GM12873 (cell line): ENCODE measurements at regions not wholly inside any gene's neighbourhood (a gene's known extent, or its start where the extent isn't known, plus 50 kb on each side); places are given as distances from the start of the nearest gene placed in this dataset.

Experiments used
- TF ChIP-seq, protein P1 (sequence below): IDR thresholded peaks from 2 replicates; pipeline ENCODE4 v1.5.1; 2012; ENCODE audit warnings: low read depth, mild to moderate bottlenecking, moderate library complexity, low read length, control low read depth; ENCODE audit not compliant: insufficient read depth; ENCODE audit errors: missing control alignments

DNA sequence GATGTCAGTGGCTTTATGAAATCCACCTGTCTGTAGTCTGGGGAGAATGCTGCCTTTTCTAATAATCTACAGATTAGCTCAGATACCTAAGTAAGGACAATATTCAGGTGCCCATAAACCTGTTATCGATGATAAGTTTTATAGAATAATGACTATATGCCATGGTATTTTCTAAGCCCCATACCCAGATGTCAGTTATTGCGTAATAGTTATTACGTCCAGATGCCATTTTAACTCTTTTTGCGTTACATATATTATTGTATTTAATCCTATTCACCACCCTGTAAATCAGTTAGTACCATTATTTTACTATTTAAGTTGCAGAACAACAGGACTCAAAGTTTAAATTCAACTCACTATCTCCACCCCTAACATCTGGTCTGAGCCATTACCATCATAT is 1343.9 kb upstream of the ACO1 start:
- TF ChIP-seq, protein P1, sequence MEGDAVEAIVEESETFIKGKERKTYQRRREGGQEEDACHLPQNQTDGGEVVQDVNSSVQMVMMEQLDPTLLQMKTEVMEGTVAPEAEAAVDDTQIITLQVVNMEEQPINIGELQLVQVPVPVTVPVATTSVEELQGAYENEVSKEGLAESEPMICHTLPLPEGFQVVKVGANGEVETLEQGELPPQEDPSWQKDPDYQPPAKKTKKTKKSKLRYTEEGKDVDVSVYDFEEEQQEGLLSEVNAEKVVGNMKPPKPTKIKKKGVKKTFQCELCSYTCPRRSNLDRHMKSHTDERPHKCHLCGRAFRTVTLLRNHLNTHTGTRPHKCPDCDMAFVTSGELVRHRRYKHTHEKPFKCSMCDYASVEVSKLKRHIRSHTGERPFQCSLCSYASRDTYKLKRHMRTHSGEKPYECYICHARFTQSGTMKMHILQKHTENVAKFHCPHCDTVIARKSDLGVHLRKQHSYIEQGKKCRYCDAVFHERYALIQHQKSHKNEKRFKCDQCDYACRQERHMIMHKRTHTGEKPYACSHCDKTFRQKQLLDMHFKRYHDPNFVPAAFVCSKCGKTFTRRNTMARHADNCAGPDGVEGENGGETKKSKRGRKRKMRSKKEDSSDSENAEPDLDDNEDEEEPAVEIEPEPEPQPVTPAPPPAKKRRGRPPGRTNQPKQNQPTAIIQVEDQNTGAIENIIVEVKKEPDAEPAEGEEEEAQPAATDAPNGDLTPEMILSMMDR, result no peak

DNA sequence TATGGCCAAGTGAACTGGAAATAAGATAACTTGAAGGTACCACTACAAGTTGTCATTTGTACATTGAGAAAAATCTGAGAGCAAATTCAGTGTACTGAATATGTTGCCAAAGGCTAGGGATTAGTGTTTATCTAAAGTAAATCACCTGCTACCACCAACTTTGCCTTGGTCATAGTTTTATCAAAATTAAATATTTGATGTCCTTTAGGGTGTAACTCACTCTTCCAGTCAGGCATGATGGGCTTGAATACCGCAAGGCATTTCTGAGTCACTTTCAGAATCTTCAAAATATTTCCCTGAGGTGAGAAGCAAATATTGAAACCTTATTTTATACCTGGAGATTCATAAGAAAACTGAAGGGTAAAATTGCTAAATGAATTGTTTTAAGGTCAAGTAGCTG is 1338.6 kb upstream of the ACO1 start:
- TF ChIP-seq, protein P1, result no peak

DNA sequence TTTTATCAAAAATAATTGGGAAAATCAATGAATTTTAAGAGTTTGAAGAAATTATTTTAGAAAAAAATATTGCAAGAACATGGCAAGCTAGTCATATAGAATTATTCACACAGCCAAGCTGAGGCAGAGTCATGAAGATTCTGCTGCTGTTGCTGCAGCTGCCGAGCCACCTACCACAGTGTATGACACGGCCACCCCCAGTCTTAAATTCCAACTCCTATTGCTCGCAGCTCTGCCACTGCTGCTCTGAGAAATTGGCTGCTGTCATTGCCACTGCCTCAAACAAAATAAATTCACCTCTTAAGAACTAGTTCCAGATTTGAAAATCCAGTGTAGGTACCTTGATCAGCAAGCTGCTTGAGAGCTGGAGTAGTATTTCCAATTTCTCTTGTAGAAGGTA is 1318.8 kb upstream of the ACO1 start:
- TF ChIP-seq, protein P1, result no peak

DNA sequence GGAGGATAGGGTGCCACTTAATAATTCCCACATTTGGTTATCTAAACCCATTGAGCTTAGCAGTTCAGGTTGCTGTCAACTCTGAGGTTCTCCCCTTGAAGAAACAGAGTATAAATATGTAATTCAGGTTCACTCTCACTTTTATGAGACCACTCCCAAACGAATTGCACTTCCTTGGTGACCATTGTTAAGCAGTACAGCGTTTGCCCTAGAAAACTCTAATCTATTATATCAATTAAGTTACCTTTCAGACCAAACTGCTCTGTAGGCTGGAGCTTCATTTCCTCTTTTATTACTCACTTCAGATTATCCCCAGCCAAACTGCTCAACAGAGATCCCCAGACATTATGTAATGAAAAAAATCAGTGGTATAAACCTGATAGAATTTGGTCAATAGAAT is 1317.0 kb upstream of the ACO1 start:
- TF ChIP-seq, protein P1, result no peak

DNA sequence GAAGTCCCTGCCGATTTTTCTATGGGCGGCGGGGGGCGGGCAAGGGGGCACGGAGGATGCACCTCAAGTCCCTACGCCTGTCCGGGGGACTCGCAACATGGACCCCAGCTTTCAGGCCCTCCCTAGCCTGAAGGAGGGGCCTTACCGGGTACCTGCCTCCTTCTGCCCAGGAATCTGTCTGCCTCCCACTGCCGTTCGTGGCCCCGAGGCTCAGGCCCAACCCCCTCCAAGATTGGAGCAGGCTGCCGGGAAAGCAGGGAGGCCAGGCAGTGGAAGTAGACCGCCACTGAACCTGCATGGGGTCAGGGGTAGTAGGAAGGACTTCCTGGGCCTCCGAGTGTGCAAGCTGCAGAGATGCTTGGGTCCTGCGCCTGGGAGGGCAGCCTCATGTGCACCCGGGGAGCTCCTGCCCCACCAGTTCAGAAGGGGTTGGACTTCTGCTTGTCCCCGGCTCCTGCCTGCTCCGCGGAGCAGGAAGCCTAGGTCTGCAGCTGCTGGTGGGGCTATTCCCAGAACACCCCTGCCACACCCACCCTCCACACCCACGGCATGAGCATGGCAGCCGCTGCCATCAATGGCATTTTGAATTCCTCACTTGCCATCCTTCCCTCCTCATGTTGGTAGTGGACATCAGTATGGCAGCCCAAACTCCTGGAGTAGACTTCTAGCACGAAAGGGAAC is 1312.7 kb upstream of the ACO1 start:
- TF ChIP-seq, protein P1, result no peak

DNA sequence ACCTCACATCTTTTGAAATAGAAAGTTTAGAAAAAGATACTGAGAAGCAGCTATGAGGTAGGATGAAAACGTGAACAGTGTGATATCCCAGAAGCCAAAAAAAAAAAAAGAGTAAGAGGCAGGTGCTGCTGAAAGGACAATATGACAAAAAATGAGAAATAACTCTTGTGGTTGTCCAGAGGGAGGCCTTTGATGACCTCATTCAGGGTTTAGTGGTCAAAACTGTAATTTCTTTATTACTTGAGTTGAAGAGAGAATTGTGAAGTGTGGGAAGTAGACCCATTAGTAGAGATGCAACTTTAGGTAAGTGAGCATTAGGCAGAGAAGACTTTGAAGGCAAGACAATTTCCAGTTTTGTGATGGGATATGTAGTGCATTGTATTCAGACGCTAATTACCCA is 1306.3 kb upstream of the ACO1 start:
- TF ChIP-seq, protein P1, result no peak

DNA sequence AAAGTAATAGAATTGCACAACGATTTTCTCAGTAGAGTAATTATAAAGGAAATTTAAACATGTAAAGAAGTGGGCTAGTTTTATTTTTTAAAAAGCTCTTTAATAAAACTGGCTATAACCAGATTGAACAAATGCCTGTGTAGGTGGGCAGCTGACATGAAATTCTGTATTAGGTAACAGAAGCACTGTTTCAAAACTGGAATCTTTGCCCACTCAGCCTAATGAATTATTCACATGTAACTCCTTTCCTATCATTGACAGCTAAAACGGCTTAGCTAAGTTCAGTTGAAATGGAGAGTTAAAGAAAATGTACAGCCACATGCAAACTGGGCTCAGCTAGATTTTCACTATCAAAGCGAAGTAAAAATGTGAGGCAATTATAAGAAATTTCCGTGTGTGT is 1300.1 kb upstream of the ACO1 start:
- TF ChIP-seq, protein P1, result no peak
